HG02943 (cell line): ENCODE measurements at regions not wholly inside any gene's neighbourhood (a gene's known extent, or its start where the extent isn't known, plus 50 kb on each side); places are given as distances from the start of the nearest gene placed in this dataset.
"Not testable (repeated sequence)": the region's sequence is repeated elsewhere in the genome, so short reads cannot be mapped to it uniquely, and the experiment has no call there.

Source experiments
- ATAC-seq: cut with Tn5 transposase; IDR thresholded peaks from one replicate; pipeline ENCODE4 v1.9.1; 2021; ENCODE audit warnings: mild to moderate bottlenecking, low read depth, moderate library complexity; ENCODE audit not compliant: unreplicated experiment

- no peak for ATAC-seq
Observed at GRCh38 chr13:44719857-44720671, 143.9 kb upstream of the TSC22D1 start.

GRCh38 chr13:44718467-44718866, 142.3 kb upstream of the TSC22D1 start:
- no peak for ATAC-seq

DNA sequence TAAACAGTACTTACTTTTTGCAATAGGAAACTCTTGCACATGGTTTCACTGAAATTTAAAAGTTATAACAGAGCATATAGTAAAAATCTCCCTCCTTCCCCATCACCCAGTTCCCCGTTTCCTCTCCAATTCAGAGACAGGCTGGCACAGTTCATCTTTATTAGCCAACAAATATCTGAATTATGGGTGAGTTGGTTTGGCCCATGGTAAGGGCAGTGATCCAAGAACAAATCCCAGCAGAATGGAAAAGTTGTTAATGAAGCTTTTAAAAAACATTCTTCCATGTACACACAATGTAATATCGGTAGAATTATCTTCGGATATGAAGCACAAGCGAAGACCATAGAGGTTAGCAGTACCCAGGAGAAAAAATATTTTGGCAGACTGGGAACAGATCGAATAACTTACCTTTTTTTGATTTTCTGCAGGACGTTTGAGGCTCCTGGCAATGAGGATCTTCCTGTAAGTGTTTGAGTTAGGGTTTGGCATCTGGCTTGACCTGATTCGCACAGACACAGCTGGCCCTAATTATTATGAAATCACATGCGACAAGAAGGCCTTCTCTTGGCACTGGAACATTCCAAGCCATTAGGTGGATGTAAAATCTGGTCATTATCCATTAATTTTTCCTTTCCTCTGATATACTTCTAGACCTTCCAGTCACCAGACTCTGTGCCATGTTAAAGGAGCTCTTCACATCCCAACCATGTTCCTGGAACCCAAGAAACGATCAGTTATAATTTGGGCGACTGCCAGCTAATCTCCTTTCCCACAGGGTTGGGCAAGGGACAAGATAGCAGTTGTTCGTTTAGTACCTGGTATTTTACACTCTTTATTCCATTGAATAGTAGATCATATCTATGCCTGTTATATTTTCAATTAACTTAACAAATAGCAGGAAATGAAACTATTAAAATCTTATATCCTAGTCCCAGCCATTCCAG, 139.4 kb upstream of the TSC22D1 start:
- ATAC-seq = no peak

GRCh38 chr13:44713788-44714469, 137.8 kb upstream of the TSC22D1 start:
- no peak for ATAC-seq

- no peak for ATAC-seq
Observed at GRCh38 chr13:44711706-44712105, 135.6 kb upstream of the TSC22D1 start.

DNA sequence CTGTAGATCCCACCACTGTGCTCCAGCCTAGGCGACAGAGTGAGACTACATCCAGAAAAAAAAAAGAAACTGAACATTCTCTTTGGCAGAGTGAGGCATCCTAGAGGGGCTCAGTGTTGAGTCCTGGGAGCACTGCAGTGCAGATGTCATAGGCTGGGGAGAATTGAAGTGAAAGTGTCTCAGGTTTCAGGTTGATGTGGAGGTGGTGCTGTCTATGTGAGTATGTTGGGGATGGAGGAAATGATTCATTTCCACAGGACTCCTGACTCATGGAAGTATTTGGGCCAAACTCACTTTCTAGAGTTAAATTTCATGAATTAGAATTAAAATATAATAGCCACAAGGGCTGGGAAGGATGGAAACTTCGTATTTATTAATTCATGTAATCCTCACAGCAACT, 134.4 kb upstream of the TSC22D1 start:
- ATAC-seq = no peak

DNA sequence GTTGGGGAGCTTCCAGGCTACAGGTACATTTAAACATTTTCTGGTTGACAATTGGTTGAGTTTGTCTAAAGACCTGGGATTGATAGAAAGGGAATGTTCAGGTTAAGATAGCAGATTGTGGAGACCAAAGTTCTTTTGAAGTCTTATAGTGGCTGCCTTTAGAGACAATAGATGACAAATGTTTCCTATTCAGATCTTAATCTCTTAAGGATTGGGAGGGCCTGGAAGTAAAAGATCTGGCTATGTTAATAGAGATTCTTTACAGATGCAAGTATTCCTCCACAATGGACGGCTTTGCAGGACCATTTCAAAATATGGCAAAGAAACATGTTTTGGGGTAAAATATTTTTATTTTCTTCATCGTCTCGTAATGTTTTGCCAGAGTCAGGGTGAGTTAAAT, 128.7 kb upstream of the TSC22D1 start:
- not testable (repeated sequence) for ATAC-seq

DNA sequence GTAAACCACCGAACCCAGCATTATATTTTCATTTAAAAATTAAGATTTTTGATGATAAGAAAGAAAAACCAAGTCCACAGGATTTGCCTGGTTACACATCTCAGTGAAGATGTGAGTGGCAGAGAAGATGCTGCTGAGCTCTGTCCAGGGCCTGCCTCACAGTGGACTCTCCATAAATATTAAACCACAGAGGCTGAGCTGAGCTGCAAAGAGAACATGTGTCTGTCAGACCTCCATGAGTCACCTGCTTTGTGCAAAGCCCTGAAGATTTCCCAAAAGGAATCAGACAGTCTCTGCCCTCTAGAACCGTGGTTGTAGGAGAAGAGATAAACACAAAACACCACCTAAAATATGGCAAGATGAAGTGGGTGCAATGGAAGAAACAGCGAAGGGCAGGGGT, 127.2 kb upstream of the TSC22D1 start:
- no peak for ATAC-seq

DNA sequence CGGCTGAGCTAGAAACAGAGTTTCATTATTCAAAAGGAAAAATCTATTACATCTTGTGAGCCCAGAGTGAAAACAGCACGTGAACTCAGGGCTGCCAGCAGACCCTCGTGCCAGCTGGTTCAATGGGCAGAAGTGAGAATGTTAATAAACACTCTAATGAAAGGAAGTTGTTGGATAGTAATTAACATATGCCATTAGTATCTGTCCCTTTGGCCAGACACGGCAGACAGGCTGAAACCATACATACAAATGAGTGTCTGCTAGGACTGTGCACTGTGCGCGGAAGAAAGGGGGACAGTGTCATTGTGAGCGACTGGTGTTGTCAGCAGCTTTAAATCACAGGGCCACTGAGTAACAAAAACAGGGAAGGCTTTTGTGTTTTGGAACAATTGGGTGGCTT, 121.9 kb upstream of the TSC22D1 start:
- no peak for ATAC-seq

DNA sequence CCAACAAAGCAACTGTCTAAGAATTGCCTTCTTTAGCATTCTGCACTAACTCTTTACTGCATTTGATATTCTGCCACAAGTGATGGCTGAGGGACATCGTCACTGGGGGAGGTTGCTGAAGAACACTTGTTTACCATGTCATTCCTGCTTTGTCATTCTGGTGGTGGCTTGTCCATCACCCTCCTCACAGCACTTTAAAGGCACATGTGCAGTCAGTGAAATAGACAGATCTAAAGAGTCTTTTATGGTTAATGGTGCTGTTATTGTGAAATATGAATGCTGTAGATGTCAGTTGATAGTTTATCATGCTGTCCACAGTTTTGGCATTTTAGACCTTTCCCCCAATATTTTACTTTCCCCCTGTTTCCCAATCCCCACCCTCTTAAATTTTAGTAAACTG, 120.9 kb upstream of the TSC22D1 start:
- no peak for ATAC-seq

DNA sequence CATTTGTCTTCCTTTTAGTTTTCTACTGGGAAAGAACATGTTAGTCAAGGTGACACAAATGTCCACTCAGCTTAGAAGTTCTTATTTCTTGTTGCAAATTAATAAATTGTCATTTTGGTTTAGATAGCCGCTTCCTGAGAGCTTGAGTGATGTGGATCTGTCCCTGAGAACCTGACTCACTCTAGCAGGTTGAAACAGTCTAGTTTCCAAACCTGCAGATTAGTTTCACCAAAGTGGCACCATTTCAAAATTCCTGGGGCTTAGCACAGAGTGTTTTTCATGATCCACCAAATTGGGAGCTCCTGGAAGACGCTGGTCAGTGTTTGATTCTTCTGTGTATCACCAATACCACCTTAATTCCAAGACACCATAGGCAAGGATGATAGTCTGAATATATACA, 119.4 kb upstream of the TSC22D1 start:
- ATAC-seq = no peak

GRCh38 chr13:44694842-44695241, 118.7 kb upstream of the TSC22D1 start:
- ATAC-seq = no peak

- no peak for ATAC-seq
Observed at GRCh38 chr13:44694291-44694690, 118.2 kb upstream of the TSC22D1 start.

DNA sequence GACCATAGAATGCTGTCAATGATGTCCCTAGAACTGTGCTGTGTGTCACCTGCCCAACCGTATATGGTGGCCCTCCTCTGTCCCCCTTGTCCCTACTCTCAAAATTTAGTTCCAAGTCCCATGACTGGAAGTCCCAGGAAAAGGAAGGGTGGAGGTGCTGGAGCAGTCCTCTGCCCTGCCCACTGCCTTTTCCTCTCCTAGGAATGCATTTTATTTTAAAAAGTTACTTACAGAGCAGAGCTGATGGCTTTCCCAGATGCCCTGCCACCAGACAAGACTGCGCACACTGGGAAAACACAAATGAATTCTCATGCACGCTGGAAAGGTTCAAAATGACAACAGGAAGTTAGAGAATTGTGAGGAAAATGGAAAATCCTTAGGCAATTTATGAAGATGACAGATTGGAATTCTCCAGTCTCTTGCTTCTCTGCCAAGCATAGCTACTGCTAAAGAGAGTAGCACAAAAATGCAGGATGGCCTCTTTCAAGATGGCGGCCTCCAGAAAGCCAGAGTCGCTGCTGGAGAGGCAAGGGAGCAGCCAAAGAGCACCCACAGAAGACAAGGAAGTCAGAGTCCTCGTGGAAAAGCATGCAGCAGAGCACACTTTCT, 117.1 kb upstream of the TSC22D1 start:
- no peak for ATAC-seq

GRCh38 chr13:44692173-44692713, 116.1 kb upstream of the TSC22D1 start:
- ATAC-seq = no peak

- ATAC-seq = no peak
Observed at GRCh38 chr13:44690376-44690775, 114.2 kb upstream of the TSC22D1 start.

- no peak for ATAC-seq
Observed at GRCh38 chr13:44688652-44689051, 112.5 kb upstream of the TSC22D1 start.

GRCh38 chr13:44686531-44686934, 110.4 kb upstream of the TSC22D1 start:
- ATAC-seq = no peak

DNA sequence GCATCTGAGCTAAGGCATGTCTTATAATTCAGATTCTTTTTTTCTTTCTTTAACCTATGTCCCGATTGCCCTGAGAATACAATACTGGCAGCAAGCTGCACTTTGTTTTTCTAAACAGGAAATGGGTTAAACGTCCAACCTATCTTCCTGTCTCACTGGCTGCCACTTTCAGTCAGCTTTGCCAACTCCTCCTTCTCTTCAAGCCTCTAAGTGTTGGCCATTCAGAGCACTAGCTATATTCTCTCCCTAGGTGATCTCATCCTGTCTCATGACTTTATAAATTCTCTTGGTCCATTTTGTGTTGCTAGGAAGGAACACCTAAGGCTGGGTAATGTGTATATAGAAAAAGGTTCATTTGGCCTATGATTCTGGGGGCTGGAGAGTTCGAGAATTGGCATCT, 109.5 kb upstream of the TSC22D1 start:
- no peak for ATAC-seq

DNA sequence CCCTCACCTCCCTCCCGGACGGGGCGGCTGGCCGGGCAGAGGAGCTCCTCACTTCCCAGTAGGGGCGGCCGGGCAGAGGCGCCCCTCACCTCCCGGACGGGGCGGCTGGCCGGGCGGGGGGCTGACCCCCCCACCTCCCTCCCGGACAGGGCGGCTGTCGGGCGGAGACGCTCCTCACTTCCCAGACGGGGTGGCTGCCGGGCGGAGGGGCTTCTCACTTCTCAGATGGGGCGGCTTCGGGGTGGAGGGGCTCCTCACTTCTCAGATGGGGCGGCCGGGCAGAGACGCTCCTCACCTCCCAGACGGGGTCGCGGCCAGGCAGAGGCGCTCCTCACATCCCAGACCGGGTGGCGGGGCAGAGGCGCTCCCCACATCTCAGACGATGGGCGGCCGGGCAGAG, 106.3 kb upstream of the TSC22D1 start:
- ATAC-seq = not testable (repeated sequence)
